ENCODE measurements at regions not wholly inside any gene's neighbourhood (a gene's known extent, or its start where the extent isn't known, plus 50 kb on each side); places are given as distances from the start of the nearest gene placed in this dataset.
"Not testable (repeated sequence)": the region's sequence is repeated elsewhere in the genome, so short reads cannot be mapped to it uniquely, and the experiment has no call there.

- H3K27me3 ChIP-seq (ENCODE audit: control insufficient read depth, insufficient read depth, low read length) = no peaks in the 10 kb centered on the region
- no peak overlapping the region for H3K9ac ChIP-seq (ENCODE audit: low read length)
- H3K4me1 ChIP-seq (ENCODE audit: control insufficient read depth, low read depth, low read length) = no peaks in the 10 kb centered on the region
- H3K9me3 ChIP-seq (ENCODE audit: control insufficient read depth, low read depth, low read length) = peaks cover 7% of the 10 kb centered on the region
- H3K4me3 ChIP-seq (ENCODE audit: low read length) = no peak overlapping the region
- no peak overlapping the region for H3K27ac ChIP-seq (ENCODE audit: low read length)
- H3K36me3 ChIP-seq (ENCODE audit: control insufficient read depth, low read depth, low read length) = no peaks in the 10 kb centered on the region
Observed at GRCh38 chr2:226087505-226088365, 688.2 kb downstream of the NYAP2 start.

DNA sequence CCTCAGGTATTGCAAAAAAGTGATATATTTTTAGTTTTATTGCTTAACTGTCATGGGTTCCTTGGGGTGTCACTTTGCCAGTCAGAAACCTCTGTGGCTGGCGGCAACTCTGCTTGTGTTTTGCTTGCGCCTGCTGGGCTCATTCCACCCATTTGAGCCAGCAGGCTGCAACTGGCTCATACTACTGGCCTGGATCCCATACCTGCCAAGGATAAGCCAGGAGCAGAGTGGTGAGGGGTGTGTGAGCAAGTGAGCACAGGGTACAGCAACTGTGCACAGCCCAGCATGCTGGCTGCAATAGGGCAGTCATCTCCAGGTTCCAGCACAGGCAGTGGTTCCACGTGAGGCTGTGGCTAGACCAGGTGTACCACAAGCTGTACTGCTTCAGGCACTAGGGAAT is 687.5 kb downstream of the NYAP2 start:
- H3K27ac ChIP-seq (ENCODE audit: low read length) = no peak overlapping the region
- H3K36me3 ChIP-seq (ENCODE audit: control insufficient read depth, low read depth, low read length) = no peaks in the 10 kb centered on the region
- no peaks in the 10 kb centered on the region for H3K4me1 ChIP-seq (ENCODE audit: control insufficient read depth, low read depth, low read length)
- peaks cover 7% of the 10 kb centered on the region for H3K9me3 ChIP-seq (ENCODE audit: control insufficient read depth, low read depth, low read length)
- no peak overlapping the region for H3K4me3 ChIP-seq (ENCODE audit: low read length)
- no peaks in the 10 kb centered on the region for H3K27me3 ChIP-seq (ENCODE audit: control insufficient read depth, insufficient read depth, low read length)
- H3K9ac ChIP-seq (ENCODE audit: low read length) = no peak overlapping the region

- no peak overlapping the region for H3K9ac ChIP-seq (ENCODE audit: low read length)
- H3K27ac ChIP-seq (ENCODE audit: low read length) = no peak overlapping the region
- peaks cover 7% of the 10 kb centered on the region for H3K9me3 ChIP-seq (ENCODE audit: control insufficient read depth, low read depth, low read length)
- H3K27me3 ChIP-seq (ENCODE audit: control insufficient read depth, insufficient read depth, low read length) = no peaks in the 10 kb centered on the region
- H3K36me3 ChIP-seq (ENCODE audit: control insufficient read depth, low read depth, low read length) = no peaks in the 10 kb centered on the region
- no peaks in the 10 kb centered on the region for H3K4me1 ChIP-seq (ENCODE audit: control insufficient read depth, low read depth, low read length)
- H3K4me3 ChIP-seq (ENCODE audit: low read length) = no peak overlapping the region
Observed at GRCh38 chr2:226086190-226086589, 686.7 kb downstream of the NYAP2 start.

GRCh38 chr2:226085425-226085824 is 685.9 kb downstream of the NYAP2 start:
- not testable (repeated sequence) for H3K9ac ChIP-seq (ENCODE audit: low read length); H3K27ac ChIP-seq (ENCODE audit: low read length); H3K4me1 ChIP-seq (ENCODE audit: control insufficient read depth, low read depth, low read length); H3K36me3 ChIP-seq (ENCODE audit: control insufficient read depth, low read depth, low read length); H3K9me3 ChIP-seq (ENCODE audit: control insufficient read depth, low read depth, low read length); H3K4me3 ChIP-seq (ENCODE audit: low read length); H3K27me3 ChIP-seq (ENCODE audit: control insufficient read depth, insufficient read depth, low read length)

GRCh38 chr2:226080334-226080733 is 680.8 kb downstream of the NYAP2 start:
- Histone ChIP-seq H3K27ac (ENCODE audit: low read length) (no peak overlapping the region), H3K9me3 (ENCODE audit: control insufficient read depth, low read depth, low read length) (peaks cover 7% of the 10 kb centered on the region), H3K4me1 (ENCODE audit: control insufficient read depth, low read depth, low read length) (no peaks in the 10 kb centered on the region), H3K27me3 (ENCODE audit: control insufficient read depth, insufficient read depth, low read length) (no peaks in the 10 kb centered on the region), H3K9ac (ENCODE audit: low read length) (no peak overlapping the region), H3K36me3 (ENCODE audit: control insufficient read depth, low read depth, low read length) (no peaks in the 10 kb centered on the region), H3K4me3 (ENCODE audit: low read length) (no peak overlapping the region)

DNA sequence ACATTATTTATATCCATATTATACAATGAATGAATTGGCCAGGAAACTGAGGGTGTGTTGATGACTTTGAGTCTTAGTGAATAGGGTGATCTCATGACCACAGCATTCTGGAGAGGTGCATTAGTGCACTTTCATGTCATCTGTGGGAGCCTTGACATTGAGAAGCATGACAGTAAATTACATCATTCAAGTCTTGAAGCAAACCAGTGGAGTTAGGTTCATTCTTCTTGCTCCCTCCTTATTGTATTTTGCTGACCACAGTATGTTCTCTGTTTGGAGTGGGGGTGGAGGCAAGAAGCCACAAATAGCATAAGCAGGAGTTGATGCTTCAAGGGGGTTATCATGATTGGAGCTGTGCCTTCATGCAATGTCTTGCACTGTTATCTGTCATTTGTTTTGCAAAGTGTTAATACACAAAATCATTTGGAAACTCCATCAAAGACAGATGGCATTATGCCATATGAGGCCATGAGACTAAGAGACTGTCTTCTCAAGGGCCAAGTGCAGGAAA is 680.2 kb downstream of the NYAP2 start:
- no peaks in the 10 kb centered on the region for H3K4me1 ChIP-seq (ENCODE audit: control insufficient read depth, low read depth, low read length)
- H3K27me3 ChIP-seq (ENCODE audit: control insufficient read depth, insufficient read depth, low read length) = no peaks in the 10 kb centered on the region
- H3K4me3 ChIP-seq (ENCODE audit: low read length) = no peak overlapping the region
- H3K9me3 ChIP-seq (ENCODE audit: control insufficient read depth, low read depth, low read length) = peaks cover 7% of the 10 kb centered on the region
- H3K36me3 ChIP-seq (ENCODE audit: control insufficient read depth, low read depth, low read length) = no peaks in the 10 kb centered on the region
- no peak overlapping the region for H3K9ac ChIP-seq (ENCODE audit: low read length)
- H3K27ac ChIP-seq (ENCODE audit: low read length) = no peak overlapping the region

DNA sequence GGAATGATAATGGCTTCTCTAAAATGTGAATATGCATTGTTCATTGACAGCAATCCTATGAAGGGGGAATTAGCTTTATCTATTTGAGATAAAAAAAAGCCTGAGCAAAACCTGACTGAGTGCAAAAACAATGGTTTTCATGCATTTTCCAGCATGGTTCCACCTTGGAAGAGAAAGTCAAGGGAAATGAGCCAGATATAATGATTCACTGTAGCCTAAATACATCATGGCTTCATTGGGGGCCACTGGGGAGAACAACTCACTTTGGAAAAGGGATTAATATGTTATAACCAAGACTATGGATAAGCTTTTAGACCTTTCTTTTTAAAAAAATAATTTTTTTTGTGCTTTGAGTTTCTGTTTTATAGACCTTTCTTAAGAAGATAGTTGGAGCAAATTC is 679.7 kb downstream of the NYAP2 start:
- Histone ChIP-seq H3K36me3 (ENCODE audit: control insufficient read depth, low read depth, low read length) (no peaks in the 10 kb centered on the region), H3K9me3 (ENCODE audit: control insufficient read depth, low read depth, low read length) (peaks cover 2% of the 10 kb centered on the region), H3K27me3 (ENCODE audit: control insufficient read depth, insufficient read depth, low read length) (no peaks in the 10 kb centered on the region), H3K4me3 (ENCODE audit: low read length) (no peak overlapping the region), H3K4me1 (ENCODE audit: control insufficient read depth, low read depth, low read length) (no peaks in the 10 kb centered on the region), H3K27ac (ENCODE audit: low read length) (no peak overlapping the region), H3K9ac (ENCODE audit: low read length) (no peak overlapping the region)

DNA sequence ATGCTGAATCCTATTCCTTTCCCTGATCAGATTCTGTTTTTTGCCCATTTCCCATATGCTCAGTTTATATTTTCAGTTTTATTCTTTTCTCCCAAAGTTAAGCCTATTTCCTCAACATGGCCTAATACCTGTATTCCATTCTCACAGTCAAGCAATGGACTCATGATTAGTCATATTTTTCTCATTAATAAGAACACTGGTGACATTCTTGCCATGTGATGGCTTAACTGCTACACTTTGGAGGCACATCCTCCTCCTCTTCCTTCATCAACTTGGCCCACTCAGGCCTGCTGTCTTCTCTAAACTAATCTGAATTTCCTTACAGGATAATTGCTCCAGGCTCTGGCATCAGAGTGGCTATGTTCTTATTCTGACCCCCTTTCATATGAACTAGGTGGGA is 679.2 kb downstream of the NYAP2 start:
- H3K36me3 ChIP-seq (ENCODE audit: control insufficient read depth, low read depth, low read length) = no peaks in the 10 kb centered on the region
- no peaks in the 10 kb centered on the region for H3K9me3 ChIP-seq (ENCODE audit: control insufficient read depth, low read depth, low read length)
- H3K27me3 ChIP-seq (ENCODE audit: control insufficient read depth, insufficient read depth, low read length) = no peaks in the 10 kb centered on the region
- no peak overlapping the region for H3K9ac ChIP-seq (ENCODE audit: low read length)
- no peak overlapping the region for H3K27ac ChIP-seq (ENCODE audit: low read length)
- H3K4me3 ChIP-seq (ENCODE audit: low read length) = no peak overlapping the region
- H3K4me1 ChIP-seq (ENCODE audit: control insufficient read depth, low read depth, low read length) = no peaks in the 10 kb centered on the region

DNA sequence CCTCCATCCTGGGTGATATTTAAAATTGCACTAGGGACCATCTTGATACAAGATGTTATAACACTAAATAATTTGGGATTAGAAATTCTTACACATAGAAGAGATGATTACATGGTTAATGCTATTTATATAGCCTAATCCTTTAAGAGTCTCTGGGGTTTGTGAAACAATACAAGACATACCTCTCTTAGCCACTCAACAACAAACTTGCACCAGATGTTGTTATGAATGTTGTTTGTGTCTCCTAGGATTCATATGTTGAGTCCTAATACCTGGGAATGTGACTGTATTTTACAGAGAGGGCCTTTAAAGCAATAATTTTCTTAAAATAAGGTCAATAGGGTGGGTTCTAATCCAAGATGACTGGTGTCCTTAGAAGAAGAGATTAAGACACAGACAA is 678.3 kb downstream of the NYAP2 start:
- Histone ChIP-seq H3K27ac (ENCODE audit: low read length) (no peak overlapping the region), H3K4me1 (ENCODE audit: control insufficient read depth, low read depth, low read length) (no peaks in the 10 kb centered on the region), H3K9ac (ENCODE audit: low read length) (no peak overlapping the region), H3K9me3 (ENCODE audit: control insufficient read depth, low read depth, low read length) (no peaks in the 10 kb centered on the region), H3K36me3 (ENCODE audit: control insufficient read depth, low read depth, low read length) (no peaks in the 10 kb centered on the region), H3K27me3 (ENCODE audit: control insufficient read depth, insufficient read depth, low read length) (no peaks in the 10 kb centered on the region), H3K4me3 (ENCODE audit: low read length) (no peak overlapping the region)

- no peaks in the 10 kb centered on the region for H3K9me3 ChIP-seq (ENCODE audit: control insufficient read depth, low read depth, low read length)
- no peak overlapping the region for H3K9ac ChIP-seq (ENCODE audit: low read length)
- no peaks in the 10 kb centered on the region for H3K27me3 ChIP-seq (ENCODE audit: control insufficient read depth, insufficient read depth, low read length)
- H3K4me1 ChIP-seq (ENCODE audit: control insufficient read depth, low read depth, low read length) = no peaks in the 10 kb centered on the region
- no peak overlapping the region for H3K27ac ChIP-seq (ENCODE audit: low read length)
- no peak overlapping the region for H3K4me3 ChIP-seq (ENCODE audit: low read length)
- H3K36me3 ChIP-seq (ENCODE audit: control insufficient read depth, low read depth, low read length) = no peaks in the 10 kb centered on the region
Observed at GRCh38 chr2:226077031-226077430, 677.5 kb downstream of the NYAP2 start.

GRCh38 chr2:226076529-226076928 is 677.0 kb downstream of the NYAP2 start:
- Histone ChIP-seq H3K4me3 (ENCODE audit: low read length) (no peak overlapping the region), H3K9ac (ENCODE audit: low read length) (no peak overlapping the region), H3K27me3 (ENCODE audit: control insufficient read depth, insufficient read depth, low read length) (no peaks in the 10 kb centered on the region), H3K9me3 (ENCODE audit: control insufficient read depth, low read depth, low read length) (no peaks in the 10 kb centered on the region), H3K36me3 (ENCODE audit: control insufficient read depth, low read depth, low read length) (no peaks in the 10 kb centered on the region), H3K4me1 (ENCODE audit: control insufficient read depth, low read depth, low read length) (no peaks in the 10 kb centered on the region), H3K27ac (ENCODE audit: low read length) (no peak overlapping the region)

DNA sequence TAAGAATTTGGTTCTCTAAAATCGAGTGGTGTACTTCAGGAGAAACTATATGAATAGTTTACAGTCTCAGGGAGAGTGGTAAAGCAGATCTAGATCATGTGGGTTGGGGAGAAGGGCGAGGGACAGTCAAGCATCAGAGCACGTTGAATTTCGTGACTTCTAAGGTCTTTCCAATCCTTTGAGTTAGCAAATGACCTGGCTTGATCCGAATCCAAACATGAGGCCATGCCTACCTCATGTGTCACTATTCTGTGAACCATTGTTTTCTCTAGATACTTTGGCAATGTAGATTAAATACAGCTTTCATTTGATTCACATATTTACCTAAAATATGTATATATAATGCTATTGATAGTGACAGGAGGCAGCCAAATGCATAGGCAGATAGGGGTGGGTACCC is 674.9 kb downstream of the NYAP2 start:
- H3K27me3 ChIP-seq (ENCODE audit: control insufficient read depth, insufficient read depth, low read length) = no peaks in the 10 kb centered on the region
- H3K4me3 ChIP-seq (ENCODE audit: low read length) = no peak overlapping the region
- H3K36me3 ChIP-seq (ENCODE audit: control insufficient read depth, low read depth, low read length) = no peaks in the 10 kb centered on the region
- no peaks in the 10 kb centered on the region for H3K4me1 ChIP-seq (ENCODE audit: control insufficient read depth, low read depth, low read length)
- H3K9ac ChIP-seq (ENCODE audit: low read length) = no peak overlapping the region
- H3K27ac ChIP-seq (ENCODE audit: low read length) = no peak overlapping the region
- H3K9me3 ChIP-seq (ENCODE audit: control insufficient read depth, low read depth, low read length) = no peaks in the 10 kb centered on the region
